Kidney epithelial cell (primary cell): ENCODE measurements at regions not wholly inside any gene's neighbourhood (a gene's known extent, or its start where the extent isn't known, plus 50 kb on each side); places are given as distances from the start of the nearest gene placed in this dataset.
"Not testable (repeated sequence)": the region's sequence is repeated elsewhere in the genome, so short reads cannot be mapped to it uniquely, and the experiment has no call there.

Source experiments
- DNase-seq: peaks from one replicate; pipeline ENCODE4 v3.0.0-alpha.2; 2010; ENCODE audit warnings: low read depth
- H3K27me3 ChIP-seq: 2 replicates; pipeline ENCODE4 v1.6.0; 2011; ENCODE audit warnings: low read length; ENCODE audit not compliant: control insufficient read depth, insufficient read depth
- H3K36me3 ChIP-seq: 2 replicates; pipeline ENCODE4 v1.5.1; 2011; ENCODE audit warnings: low read length; ENCODE audit not compliant: control insufficient read depth, insufficient read depth
- H3K4me3 ChIP-seq: 2 replicates; pipeline ENCODE4 v1.5.1; 2011; ENCODE audit warnings: low read depth, mild to moderate bottlenecking, control low read depth, low read length
- CTCF ChIP-seq: IDR thresholded peaks from 2 replicates; pipeline ENCODE4 v1.5.1; 2011; ENCODE audit warnings: mild to moderate bottlenecking, moderate library complexity, low read length, control low read depth, inconsistent platforms; ENCODE audit not compliant: insufficient read depth, poor library complexity, severe bottlenecking

DNA sequence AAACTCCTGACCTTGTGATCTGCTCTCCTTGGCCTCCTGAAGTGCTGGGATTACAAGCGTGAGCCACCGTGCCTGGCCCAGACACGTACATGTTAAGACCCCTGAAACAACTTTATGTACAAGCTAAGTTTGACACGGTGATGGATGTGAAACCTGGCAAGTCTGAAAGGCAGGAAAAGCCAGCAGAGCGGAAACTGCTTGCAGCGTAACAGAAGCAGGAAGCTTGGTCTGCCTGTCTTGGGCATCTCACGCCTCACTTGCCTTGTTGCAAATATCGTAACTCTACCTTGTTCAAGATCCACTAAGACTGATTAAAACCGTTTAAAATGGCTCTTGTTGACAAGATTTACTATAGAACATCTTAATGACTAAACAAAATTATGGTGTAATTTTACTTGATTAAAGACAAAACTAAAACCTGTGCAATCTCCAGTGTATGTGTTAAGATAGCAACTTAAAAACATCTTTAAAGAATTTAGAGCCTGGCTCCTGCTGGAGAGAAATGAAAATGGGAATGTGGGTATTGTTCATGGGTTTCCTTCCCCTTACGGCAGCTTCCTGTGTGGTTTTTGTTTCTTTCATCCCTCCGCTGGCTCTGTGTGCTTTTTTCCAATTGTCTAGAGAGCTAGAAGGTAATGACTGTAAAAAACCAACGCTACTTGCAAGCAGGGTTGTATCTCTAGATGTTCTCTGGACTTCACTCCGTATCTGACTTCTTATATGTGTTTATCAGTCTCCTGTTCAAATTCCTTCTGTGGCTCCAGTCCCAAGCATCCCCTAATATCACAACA, 477.6 kb downstream of the XYLT1 start:
- TF ChIP-seq CTCF = no peak
- H3K4me3 ChIP-seq = no peak overlapping the region
- no peaks in the 10 kb centered on the region for H3K27me3 ChIP-seq
- no peak for DNase-seq
- no peaks in the 10 kb centered on the region for H3K36me3 ChIP-seq

DNA sequence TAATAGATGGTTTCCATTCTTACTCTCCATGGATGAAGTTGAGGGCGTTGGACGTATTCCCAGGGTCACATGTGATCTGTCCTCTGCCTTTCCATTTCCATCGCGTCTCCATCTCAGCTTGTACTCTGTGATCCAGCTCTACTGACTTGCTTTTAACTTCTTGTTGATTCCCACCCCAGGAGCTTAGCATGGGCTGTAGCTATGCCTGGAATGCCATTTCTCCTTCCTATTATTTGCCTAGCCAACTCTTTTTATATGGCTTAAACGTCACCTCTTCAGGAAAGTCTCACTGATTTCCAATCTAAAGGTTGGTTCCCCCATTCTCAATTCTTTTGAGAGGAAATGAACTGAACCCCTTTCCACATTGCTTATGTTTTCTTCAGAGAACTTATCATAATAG, 475.9 kb downstream of the XYLT1 start:
- Histone ChIP-seq H3K36me3 (no peaks in the 10 kb centered on the region), H3K27me3 (no peaks in the 10 kb centered on the region), H3K4me3 (no peak overlapping the region)
- no peak for TF ChIP-seq CTCF
- DNase-seq = no peak

DNA sequence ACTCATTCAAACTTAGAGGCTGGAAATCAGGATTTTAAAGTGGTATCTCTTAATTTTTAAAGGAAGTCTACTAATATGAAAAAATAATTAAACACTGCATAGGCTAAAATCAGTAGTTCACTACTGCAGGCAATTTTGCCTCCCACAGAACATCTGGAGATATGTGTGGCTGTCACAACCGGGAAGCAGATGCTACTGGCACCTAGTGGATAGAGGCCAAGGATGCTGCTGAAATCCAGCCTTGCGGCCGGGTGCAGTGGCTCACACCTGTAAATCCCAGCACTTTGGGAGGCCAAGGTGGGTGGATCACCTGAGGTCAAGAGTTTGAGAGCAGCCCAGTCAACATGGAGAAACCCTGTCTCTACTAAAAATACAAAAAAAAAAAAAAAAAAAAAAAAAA, 473.9 kb downstream of the XYLT1 start:
- Histone ChIP-seq H3K36me3 (no peaks in the 10 kb centered on the region), H3K4me3 (no peak overlapping the region), H3K27me3 (no peaks in the 10 kb centered on the region)
- no peak for TF ChIP-seq CTCF
- no peak for DNase-seq

- no peak overlapping the region for H3K4me3 ChIP-seq
- no peak for DNase-seq
- no peaks in the 10 kb centered on the region for H3K27me3 ChIP-seq
- TF ChIP-seq CTCF = no peak
- no peaks in the 10 kb centered on the region for H3K36me3 ChIP-seq
Observed at GRCh38 chr16:16997349-16997748, 473.4 kb downstream of the XYLT1 start.

DNA sequence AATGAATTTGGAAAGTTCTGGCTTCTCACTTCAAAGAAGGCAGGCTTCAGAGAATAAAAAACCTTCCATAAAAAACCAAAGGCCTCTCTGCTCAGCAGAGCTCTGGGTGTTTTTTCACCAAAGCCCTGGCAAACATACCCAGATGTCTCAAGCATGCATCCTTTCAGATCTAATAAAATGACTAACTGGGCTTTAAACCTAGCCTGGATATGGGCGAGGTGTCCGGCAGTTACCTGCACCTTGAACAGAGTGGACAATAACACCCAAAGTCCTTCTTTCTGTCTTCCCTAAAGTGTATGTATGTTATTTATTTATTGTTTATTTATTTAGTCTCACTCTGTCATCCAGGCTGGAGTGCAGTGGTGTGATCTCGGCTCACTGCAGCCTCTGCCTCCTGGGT, 469.3 kb downstream of the XYLT1 start:
- TF ChIP-seq CTCF = no peak
- no peak overlapping the region for H3K4me3 ChIP-seq
- H3K36me3 ChIP-seq = no peaks in the 10 kb centered on the region
- no peaks in the 10 kb centered on the region for H3K27me3 ChIP-seq
- no peak for DNase-seq

- TF ChIP-seq CTCF = no peak
- Histone ChIP-seq H3K27me3 (no peaks in the 10 kb centered on the region), H3K36me3 (no peaks in the 10 kb centered on the region), H3K4me3 (no peak overlapping the region)
- DNase-seq = no peak
Observed at GRCh38 chr16:17002565-17002964, 468.2 kb downstream of the XYLT1 start.

DNA sequence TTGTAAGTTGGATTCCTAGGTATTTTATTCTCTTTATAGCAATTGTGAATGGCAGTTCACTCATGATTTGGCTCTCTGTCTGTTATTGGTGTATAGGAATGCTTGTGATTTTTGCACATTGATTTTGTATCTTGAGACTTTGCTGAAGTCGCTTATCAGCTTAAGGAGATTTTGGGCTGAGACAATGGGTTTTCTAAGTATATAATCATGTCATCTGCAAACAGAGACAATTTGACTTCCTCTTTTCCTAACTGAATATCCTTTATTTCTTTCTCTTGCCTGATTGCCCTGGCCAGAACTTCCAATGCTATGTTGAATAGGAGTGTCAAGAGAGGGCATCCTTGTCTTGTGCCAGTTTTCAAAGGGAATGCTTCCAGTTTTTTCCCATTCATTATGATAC, 464.8 kb downstream of the XYLT1 start:
- not testable (repeated sequence) for H3K27me3 ChIP-seq, DNase-seq, H3K4me3 ChIP-seq, H3K36me3 ChIP-seq
